OCI-LY1 (cell line): ENCODE measurements at regions not wholly inside any gene's neighbourhood (a gene's known extent, or its start where the extent isn't known, plus 50 kb on each side); places are given as distances from the start of the nearest gene placed in this dataset.

Experiments
- H2AFZ ChIP-seq: fragments of 200-600 bp; sonication (generic), shearing (Covaris generic); 2 replicates; pipeline ENCODE4 v1.6.0; 2014; ENCODE audit warnings: antibody characterized with exemption, mild to moderate bottlenecking, low read length
- H3F3A ChIP-seq: fragments of 200-600 bp; sonication (generic), shearing (Covaris generic); 2 replicates; pipeline ENCODE4 v1.6.0; 2014; ENCODE audit warnings: mild to moderate bottlenecking, antibody characterized with exemption, low read length, moderate library complexity; ENCODE audit not compliant: insufficient read depth
- H3K27ac ChIP-seq: fragments of 200-600 bp; sonication (generic); 2 replicates; pipeline ENCODE4 v1.5.1; 2014; ENCODE audit warnings: low read length, mixed run types, mild to moderate bottlenecking, low read depth; ENCODE audit not compliant: poor library complexity, severe bottlenecking
- H3K27me3 ChIP-seq: fragments of 200-600 bp; sonication (generic); 2 replicates; pipeline ENCODE4 v1.6.0; 2014; ENCODE audit warnings: antibody characterized with exemption, mild to moderate bottlenecking, low read length, moderate library complexity; ENCODE audit not compliant: insufficient read depth
- H3K36me3 ChIP-seq: fragments of 200-600 bp; sonication (generic); 2 replicates; pipeline ENCODE4 v1.6.1; 2014; ENCODE audit warnings: mild to moderate bottlenecking, antibody characterized with exemption, low read length, moderate library complexity, mixed read lengths; ENCODE audit not compliant: insufficient read depth
- H3K4me1 ChIP-seq: fragments of 200-600 bp; sonication (generic); 2 replicates; pipeline ENCODE4 v1.5.1; 2014; ENCODE audit warnings: mild to moderate bottlenecking, low read length, moderate library complexity; ENCODE audit not compliant: insufficient read depth, severe bottlenecking
- H3K4me2 ChIP-seq: fragments of 200-600 bp; sonication (generic), shearing (Covaris generic); 2 replicates; pipeline ENCODE4 v1.6.1; 2014; ENCODE audit warnings: low read length
- H3K4me3 ChIP-seq: fragments of 200-600 bp; sonication (generic); 2 replicates; pipeline ENCODE4 v1.5.1; 2014; ENCODE audit warnings: low read length, low read depth, mild to moderate bottlenecking, mixed read lengths; ENCODE audit not compliant: poor library complexity, severe bottlenecking
- H3K79me2 ChIP-seq: fragments of 200-600 bp; shearing (Covaris generic); 2 replicates; pipeline ENCODE4 v1.6.1; 2016; ENCODE audit warnings: mixed run types, low read length, mixed read lengths; ENCODE audit not compliant: insufficient read depth
- H3K9ac ChIP-seq: fragments of 200-600 bp; sonication (generic), shearing (Covaris generic); 2 replicates; pipeline ENCODE4 v1.6.1; 2014; ENCODE audit warnings: mild to moderate bottlenecking, low read length, mixed read lengths
- H3K9me2 ChIP-seq: fragments of 200-600 bp; sonication (generic), shearing (Covaris generic); 2 replicates; pipeline ENCODE4 v1.6.1; 2014; ENCODE audit warnings: low read depth, mild to moderate bottlenecking, low read length, mixed read lengths
- H3K9me3 ChIP-seq: fragments of 200-600 bp; shearing (Covaris generic); 2 replicates; pipeline ENCODE4 v1.6.1; 2014; ENCODE audit warnings: low read length, mixed read lengths
- H4K20me1 ChIP-seq: fragments of 200-600 bp; sonication (generic), shearing (Covaris generic); 2 replicates; pipeline ENCODE4 v1.6.0; 2016; ENCODE audit warnings: mild to moderate bottlenecking, low read length; ENCODE audit not compliant: insufficient read depth
- EZH2 ChIP-seq: fragments of 200-600 bp; sonication (generic), shearing (Covaris generic); IDR thresholded peaks from 2 replicates; pipeline ENCODE4 v1.8.0; 2017; ENCODE audit warnings: borderline replicate concordance, mixed run types, mild to moderate bottlenecking, antibody characterized with exemption, low read length, moderate library complexity, mixed read lengths
- TF ChIP-seq, protein P1 (sequence below): fragments of 200-600 bp; sonication (generic), shearing (Covaris generic); IDR thresholded peaks from 2 replicates; pipeline ENCODE4 v1.5.1; 2017; ENCODE audit warnings: mild to moderate bottlenecking, antibody characterized with exemption, low read length, moderate library complexity, mixed read lengths

DNA sequence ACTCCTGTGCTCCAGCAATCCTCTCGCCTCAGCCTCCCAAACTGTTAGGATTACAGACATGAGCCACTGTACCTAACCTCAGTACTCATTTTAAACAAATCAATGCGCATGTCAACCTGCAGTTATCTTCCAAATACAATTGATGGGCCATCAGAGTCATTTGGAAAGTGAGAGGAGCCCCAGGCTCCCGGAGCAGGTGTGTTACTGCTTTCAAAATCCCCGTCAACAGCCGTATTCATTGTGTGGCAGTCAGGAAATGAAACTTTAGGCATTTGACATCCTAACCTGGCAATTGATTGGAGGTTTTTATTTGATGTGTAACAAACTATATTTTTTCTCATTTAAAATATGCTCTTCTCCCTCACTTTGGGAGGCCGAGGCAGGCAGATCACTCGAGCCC, 623.6 kb upstream of the TENM3 start:
- TF ChIP-seq, protein P1, sequence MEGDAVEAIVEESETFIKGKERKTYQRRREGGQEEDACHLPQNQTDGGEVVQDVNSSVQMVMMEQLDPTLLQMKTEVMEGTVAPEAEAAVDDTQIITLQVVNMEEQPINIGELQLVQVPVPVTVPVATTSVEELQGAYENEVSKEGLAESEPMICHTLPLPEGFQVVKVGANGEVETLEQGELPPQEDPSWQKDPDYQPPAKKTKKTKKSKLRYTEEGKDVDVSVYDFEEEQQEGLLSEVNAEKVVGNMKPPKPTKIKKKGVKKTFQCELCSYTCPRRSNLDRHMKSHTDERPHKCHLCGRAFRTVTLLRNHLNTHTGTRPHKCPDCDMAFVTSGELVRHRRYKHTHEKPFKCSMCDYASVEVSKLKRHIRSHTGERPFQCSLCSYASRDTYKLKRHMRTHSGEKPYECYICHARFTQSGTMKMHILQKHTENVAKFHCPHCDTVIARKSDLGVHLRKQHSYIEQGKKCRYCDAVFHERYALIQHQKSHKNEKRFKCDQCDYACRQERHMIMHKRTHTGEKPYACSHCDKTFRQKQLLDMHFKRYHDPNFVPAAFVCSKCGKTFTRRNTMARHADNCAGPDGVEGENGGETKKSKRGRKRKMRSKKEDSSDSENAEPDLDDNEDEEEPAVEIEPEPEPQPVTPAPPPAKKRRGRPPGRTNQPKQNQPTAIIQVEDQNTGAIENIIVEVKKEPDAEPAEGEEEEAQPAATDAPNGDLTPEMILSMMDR, result no peak
- TF ChIP-seq EZH2, result no peak
- Histone ChIP-seq H3K36me3 (no peaks in the 10 kb centered on the region), H3K9me2 (no peaks in the 10 kb centered on the region), H3K9ac (no peak overlapping the region), H3F3A (no peaks in the 10 kb centered on the region), H3K9me3 (no peaks in the 10 kb centered on the region), H3K79me2 (no peaks in the 10 kb centered on the region), H3K27me3 (no peaks in the 10 kb centered on the region), H3K4me3 (no peak overlapping the region), H2AFZ (no peak overlapping the region), H3K4me2 (no peak overlapping the region), H4K20me1 (no peaks in the 10 kb centered on the region), H3K4me1 (no peaks in the 10 kb centered on the region), H3K27ac (no peak overlapping the region)

DNA sequence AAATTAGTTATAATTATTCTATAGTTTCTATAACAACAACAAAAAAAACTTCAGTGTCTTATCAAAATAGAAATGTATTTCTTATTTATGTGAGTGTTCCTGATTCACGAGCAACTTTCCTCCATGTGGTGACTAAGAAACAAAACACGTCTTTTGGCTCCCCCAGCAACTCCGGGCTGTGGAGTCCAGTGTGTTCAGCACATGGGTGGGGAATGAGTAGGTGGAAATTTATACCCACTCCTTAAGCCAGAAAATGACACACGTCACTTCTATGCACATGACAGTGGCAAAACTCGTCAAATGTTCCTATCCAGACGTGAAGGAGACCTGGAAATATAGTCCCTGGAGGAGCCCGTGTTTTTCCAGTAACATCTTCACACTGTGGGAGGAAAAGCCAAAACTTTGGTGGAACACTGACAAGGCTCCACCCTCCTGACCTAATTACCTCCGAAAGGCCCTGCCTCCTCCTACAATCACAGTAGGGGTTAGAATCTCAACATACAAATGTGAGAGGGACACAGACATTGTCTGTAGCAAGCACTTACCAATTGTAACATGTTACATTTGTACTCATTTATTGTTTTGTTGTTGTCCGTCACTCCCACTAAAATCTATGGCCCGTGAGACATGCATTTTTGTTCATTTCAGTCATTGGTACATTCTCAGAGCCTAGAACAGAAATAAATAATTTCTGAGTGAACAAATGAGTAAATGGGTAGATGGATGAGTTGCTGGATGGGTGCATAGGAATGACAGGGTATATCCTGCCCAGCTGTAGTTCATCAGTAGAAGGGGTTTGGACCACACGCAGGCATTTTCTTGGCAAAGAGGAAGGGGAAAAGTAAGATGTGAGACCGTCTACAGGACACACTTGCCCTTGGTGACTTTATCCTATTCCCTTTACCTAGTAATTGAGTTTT, 605.8 kb upstream of the TENM3 start:
- H2AFZ ChIP-seq, result no peak overlapping the region
- H3K9me3 ChIP-seq, result no peaks in the 10 kb centered on the region

DNA sequence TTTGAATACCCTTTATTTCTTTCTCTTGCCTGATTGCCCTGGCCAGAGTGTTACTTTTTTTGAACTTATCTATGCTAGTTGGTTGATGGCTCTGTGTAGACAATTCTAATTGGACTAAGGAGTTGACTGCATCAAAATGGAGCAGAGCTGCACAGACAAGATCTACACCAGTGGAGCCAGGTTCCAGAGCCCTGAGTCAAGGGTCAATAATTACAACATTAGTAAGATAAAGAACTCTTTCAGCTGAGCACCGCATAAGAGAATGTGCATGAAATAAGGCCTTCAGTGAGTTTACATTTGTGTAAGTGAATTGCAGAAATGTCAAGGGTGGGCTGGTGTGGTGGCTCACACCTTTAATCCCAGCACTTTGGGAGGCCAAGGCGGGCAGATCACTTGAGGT, 599.7 kb upstream of the TENM3 start:
- H3K9ac ChIP-seq, result no peak overlapping the region
- H2AFZ ChIP-seq, result no peak overlapping the region
- no peak overlapping the region for H3K4me2 ChIP-seq
- H3K4me3 ChIP-seq, result no peak overlapping the region
- no peaks in the 10 kb centered on the region for H3K27me3 ChIP-seq
- no peaks in the 10 kb centered on the region for H3K36me3 ChIP-seq
- no peak overlapping the region for H3K27ac ChIP-seq
- no peak for TF ChIP-seq EZH2
- TF ChIP-seq, protein P1, result no peak
- no peaks in the 10 kb centered on the region for H3K79me2 ChIP-seq
- no peaks in the 10 kb centered on the region for H4K20me1 ChIP-seq
- H3K9me3 ChIP-seq, result no peaks in the 10 kb centered on the region
- no peaks in the 10 kb centered on the region for H3K9me2 ChIP-seq
- no peaks in the 10 kb centered on the region for H3K4me1 ChIP-seq
- H3F3A ChIP-seq, result no peaks in the 10 kb centered on the region

More for the DNA sequence above, 605.8 kb upstream of the TENM3 start:
- Histone ChIP-seq H3K27ac (no peak overlapping the region), H3K9ac (no peak overlapping the region), H3F3A (no peaks in the 10 kb centered on the region), H3K9me2 (no peaks in the 10 kb centered on the region), H3K4me3 (no peak overlapping the region), H3K27me3 (no peaks in the 10 kb centered on the region), H3K4me2 (no peak overlapping the region), H3K79me2 (no peaks in the 10 kb centered on the region), H3K36me3 (no peaks in the 10 kb centered on the region), H3K4me1 (no peaks in the 10 kb centered on the region), H4K20me1 (no peaks in the 10 kb centered on the region)
- TF ChIP-seq, protein P1, result no peak
- TF ChIP-seq EZH2, result no peak
